RWPE2 (cell line): ENCODE measurements at regions not wholly inside any gene's neighbourhood (a gene's known extent, or its start where the extent isn't known, plus 50 kb on each side); places are given as distances from the start of the nearest gene placed in this dataset.

ENCODE experiments used
- ATAC-seq: fragments of 200-7000 bp; cut with Tn5 transposase; 3 replicates; pipeline ENCODE4 v1.9.1; 2021; ENCODE audit warnings: low read depth
- DNase-seq: peaks from one replicate; pipeline ENCODE4 v3.0.0-alpha.2; 2020; ENCODE audit warnings: low spot score
- H3K27ac ChIP-seq: fragments of 450-650 bp; 2 replicates; pipeline ENCODE4 v1.5.1; 2017; ENCODE audit warnings: mild to moderate bottlenecking; ENCODE audit not compliant: poor library complexity, severe bottlenecking
- H3K27me3 ChIP-seq: fragments of 250-450 bp; sonication (Bioruptor Pico); 2 replicates; pipeline ENCODE4 v1.5.1; 2021; ENCODE audit warnings: mild to moderate bottlenecking, moderate library complexity; ENCODE audit not compliant: insufficient read depth, poor library complexity, severe bottlenecking
- H3K36me3 ChIP-seq: fragments of 250-450 bp; sonication (Bioruptor Pico); 2 replicates; pipeline ENCODE4 v1.5.1; 2020; ENCODE audit warnings: low read depth, mild to moderate bottlenecking, moderate library complexity
- H3K4me1 ChIP-seq: fragments of 250-450 bp; sonication (Bioruptor Pico); 2 replicates; pipeline ENCODE4 v1.5.1; 2021; ENCODE audit warnings: mild to moderate bottlenecking, moderate library complexity; ENCODE audit not compliant: insufficient read depth, poor library complexity, severe bottlenecking
- H3K4me3 ChIP-seq: fragments of 250-450 bp; sonication (Bioruptor Pico); 2 replicates; pipeline ENCODE4 v1.5.1; 2021; ENCODE audit warnings: mild to moderate bottlenecking, moderate library complexity; ENCODE audit not compliant: severe bottlenecking
- H3K9me3 ChIP-seq: fragments of 250-450 bp; sonication (Bioruptor Pico); 2 replicates; pipeline ENCODE4 v1.5.1; 2021; ENCODE audit warnings: mild to moderate bottlenecking, moderate library complexity; ENCODE audit not compliant: severe bottlenecking
- TF ChIP-seq, protein P1 (sequence below): fragments of 450-650 bp; IDR thresholded peaks from one replicate; pipeline ENCODE4 v1.5.1; 2017; ENCODE audit warnings: mild to moderate bottlenecking, moderate library complexity; ENCODE audit not compliant: poor library complexity, severe bottlenecking

DNA sequence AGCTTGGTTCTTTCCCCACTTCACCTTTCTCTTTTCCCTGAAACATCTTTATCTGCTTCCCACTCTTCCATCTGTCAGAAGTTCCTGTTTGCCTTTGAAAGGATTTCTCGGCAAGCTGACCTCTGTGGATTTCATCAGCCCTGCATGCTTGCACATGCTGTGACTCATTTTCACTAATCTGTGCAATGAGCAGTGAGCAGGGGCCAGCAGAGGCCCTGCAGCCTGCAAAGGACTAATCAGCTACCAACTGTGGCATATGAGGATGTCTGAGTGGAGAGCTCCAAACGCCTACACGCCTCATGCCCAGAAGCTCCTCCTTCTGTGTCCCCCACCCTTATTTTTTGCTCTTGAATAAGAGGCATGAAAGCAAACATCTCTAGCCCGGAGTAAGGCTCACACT, 333.0 kb upstream of the SEMA6D start:
- H3K4me3 ChIP-seq, result no peak overlapping the region
- peaks cover 11% of the 10 kb centered on the region for H3K4me1 ChIP-seq
- peak overlapping the region; percentile 9 for H3K27ac ChIP-seq
- no peak for DNase-seq
- no peaks in the 10 kb centered on the region for H3K36me3 ChIP-seq
- H3K27me3 ChIP-seq, result no peaks in the 10 kb centered on the region
- peak; percentile 96 for ATAC-seq
- H3K9me3 ChIP-seq, result no peaks in the 10 kb centered on the region
- TF ChIP-seq, protein P1, sequence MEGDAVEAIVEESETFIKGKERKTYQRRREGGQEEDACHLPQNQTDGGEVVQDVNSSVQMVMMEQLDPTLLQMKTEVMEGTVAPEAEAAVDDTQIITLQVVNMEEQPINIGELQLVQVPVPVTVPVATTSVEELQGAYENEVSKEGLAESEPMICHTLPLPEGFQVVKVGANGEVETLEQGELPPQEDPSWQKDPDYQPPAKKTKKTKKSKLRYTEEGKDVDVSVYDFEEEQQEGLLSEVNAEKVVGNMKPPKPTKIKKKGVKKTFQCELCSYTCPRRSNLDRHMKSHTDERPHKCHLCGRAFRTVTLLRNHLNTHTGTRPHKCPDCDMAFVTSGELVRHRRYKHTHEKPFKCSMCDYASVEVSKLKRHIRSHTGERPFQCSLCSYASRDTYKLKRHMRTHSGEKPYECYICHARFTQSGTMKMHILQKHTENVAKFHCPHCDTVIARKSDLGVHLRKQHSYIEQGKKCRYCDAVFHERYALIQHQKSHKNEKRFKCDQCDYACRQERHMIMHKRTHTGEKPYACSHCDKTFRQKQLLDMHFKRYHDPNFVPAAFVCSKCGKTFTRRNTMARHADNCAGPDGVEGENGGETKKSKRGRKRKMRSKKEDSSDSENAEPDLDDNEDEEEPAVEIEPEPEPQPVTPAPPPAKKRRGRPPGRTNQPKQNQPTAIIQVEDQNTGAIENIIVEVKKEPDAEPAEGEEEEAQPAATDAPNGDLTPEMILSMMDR, result no peak

DNA sequence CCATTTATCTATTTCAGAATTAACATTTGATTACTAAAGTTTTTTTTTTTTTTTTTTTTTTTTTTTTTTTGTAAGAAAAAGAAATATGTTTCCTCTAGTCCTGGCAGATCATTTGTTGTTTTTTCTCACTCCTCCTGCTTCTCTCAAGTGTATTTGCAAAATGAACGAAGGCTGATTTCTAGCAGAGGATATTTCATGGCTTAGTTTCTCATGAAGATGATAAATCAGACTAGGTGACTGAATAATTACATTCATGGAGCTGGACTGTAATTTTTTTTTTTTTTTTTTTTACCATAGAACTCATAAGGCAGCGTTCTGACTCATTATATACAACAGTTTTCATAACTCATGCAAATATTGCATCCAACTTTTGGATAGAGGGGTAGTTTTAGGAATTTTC, 332.5 kb upstream of the SEMA6D start:
- Histone ChIP-seq H3K36me3 (no peaks in the 10 kb centered on the region), H3K27ac (peak overlapping the region; percentile 9), H3K4me1 (peaks cover 11% of the 10 kb centered on the region), H3K27me3 (no peaks in the 10 kb centered on the region), H3K4me3 (no peak overlapping the region), H3K9me3 (no peaks in the 10 kb centered on the region)
- DNase-seq, result no peak
- TF ChIP-seq, protein P1, result no peak
- ATAC-seq, result no peak

DNA sequence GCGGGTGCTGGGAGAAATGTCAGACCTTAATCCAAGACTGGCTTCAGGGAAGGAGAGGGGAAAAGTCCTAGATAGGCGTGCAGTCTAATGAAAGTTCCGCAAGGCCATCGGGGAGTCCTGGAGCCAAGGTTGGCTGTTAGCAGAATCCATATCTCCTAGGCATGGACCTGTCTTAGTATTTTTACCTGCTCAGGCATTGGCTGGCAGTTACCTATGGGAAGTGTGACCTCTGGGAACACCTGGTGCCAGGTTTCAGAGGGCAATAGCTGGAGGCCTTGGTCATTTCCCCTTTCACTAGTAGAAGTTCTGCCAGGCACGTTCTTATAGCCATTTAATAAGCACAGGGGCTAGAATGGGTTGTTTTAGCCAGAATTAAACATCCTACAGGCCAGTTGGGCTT, 330.8 kb upstream of the SEMA6D start:
- TF ChIP-seq, protein P1, result no peak

DNA sequence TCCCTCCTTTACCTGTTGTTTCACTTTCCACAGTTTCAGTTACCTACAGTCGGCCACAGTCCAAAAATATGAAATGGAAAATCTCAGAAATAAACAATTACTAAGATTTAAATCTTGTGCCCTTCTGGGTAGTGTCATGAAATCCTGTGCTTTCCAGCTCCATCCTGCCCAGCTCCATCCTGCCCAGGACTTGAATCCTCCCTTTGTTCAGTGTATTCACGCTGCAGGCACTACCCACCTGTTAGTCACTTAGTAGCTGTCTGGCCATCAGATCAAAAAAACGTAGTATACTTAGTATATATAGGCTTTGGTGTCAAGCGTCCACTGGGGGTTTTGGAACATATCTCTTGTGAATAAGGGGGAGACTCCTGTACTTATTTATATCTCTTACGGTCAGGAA, 329.0 kb upstream of the SEMA6D start:
- no peaks in the 10 kb centered on the region for H3K9me3 ChIP-seq
- H3K4me3 ChIP-seq, result no peak overlapping the region
- H3K36me3 ChIP-seq, result no peaks in the 10 kb centered on the region
- peaks cover 4% of the 10 kb centered on the region for H3K27me3 ChIP-seq
- DNase-seq (no peak), ATAC-seq (peak; percentile 69)
- H3K27ac ChIP-seq, result no peak overlapping the region
- peaks cover 11% of the 10 kb centered on the region for H3K4me1 ChIP-seq
- TF ChIP-seq, protein P1, result no peak

More for the DNA sequence above, 330.8 kb upstream of the SEMA6D start:
- Histone ChIP-seq H3K4me1 (peaks cover 11% of the 10 kb centered on the region), H3K36me3 (no peaks in the 10 kb centered on the region), H3K27me3 (peaks cover 4% of the 10 kb centered on the region), H3K9me3 (no peaks in the 10 kb centered on the region), H3K4me3 (no peak overlapping the region), H3K27ac (no peak overlapping the region)
- ATAC-seq (no peak), DNase-seq (no peak)

DNA sequence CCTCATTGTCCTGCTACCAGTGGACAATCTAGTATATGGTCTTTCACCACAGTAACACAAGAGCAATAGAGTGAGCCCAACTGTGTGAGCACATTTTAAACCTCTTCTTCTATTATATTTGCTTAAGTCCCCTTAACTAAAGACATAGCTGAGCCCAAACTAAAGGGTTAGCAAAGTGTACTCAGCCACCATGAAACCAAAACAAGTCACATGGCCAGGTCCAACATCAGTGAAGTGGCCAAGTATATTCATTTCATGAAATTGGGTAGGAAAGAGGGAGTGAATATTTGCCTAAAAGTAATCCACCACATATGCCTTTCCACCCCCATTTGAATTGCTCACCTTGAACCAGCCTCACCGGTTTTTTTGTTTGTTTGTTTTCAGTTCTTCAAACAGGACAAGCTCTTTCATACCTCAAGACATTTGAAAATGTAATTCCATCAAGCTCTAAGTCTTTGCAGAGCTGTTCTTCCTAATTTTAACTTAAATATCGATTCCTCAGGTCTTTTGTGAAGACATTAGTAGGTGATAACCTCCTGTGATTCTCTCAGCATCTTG, 327.0 kb upstream of the SEMA6D start:
- H3K27me3 ChIP-seq, result peaks cover 4% of the 10 kb centered on the region
- H3K4me1 ChIP-seq, result no peaks in the 10 kb centered on the region
- H3K9me3 ChIP-seq, result no peaks in the 10 kb centered on the region
- H3K27ac ChIP-seq, result no peak overlapping the region
- ATAC-seq (no peak), DNase-seq (no peak)
- no peaks in the 10 kb centered on the region for H3K36me3 ChIP-seq
- TF ChIP-seq, protein P1, result no peak
- no peak overlapping the region for H3K4me3 ChIP-seq
